Activated T-cell treated with anti-CD3 and anti-CD28 coated beads, Interleukin-2, amount 50 U/mL, for 1 hour (primary cell): ENCODE measurements at regions not wholly inside any gene's neighbourhood (a gene's known extent, or its start where the extent isn't known, plus 50 kb on each side); places are given as distances from the start of the nearest gene placed in this dataset.

Experiments
- DNase-seq: peaks from one replicate; pipeline ENCODE4 v3.0.0-alpha.2; 2020

- no peak for DNase-seq
These were observed 54.5 kb upstream of the FAM78B start for GRCh38 chr1:166221316-166221715.

- DNase-seq = no peak
These were observed 67.1 kb upstream of the FAM78B start for GRCh38 chr1:166233750-166234366.

- DNase-seq = no peak
These were observed 68.9 kb upstream of the FAM78B start for GRCh38 chr1:166235728-166236127.

- DNase-seq = no peak
These were observed 70.9 kb upstream of the FAM78B start for GRCh38 chr1:166237675-166238074.

GRCh38 chr1:166253076-166253779, 86.4 kb upstream of the FAM78B start:
- no peak for DNase-seq

GRCh38 chr1:166258017-166258416, 91.2 kb upstream of the FAM78B start:
- no peak for DNase-seq

GRCh38 chr1:166261511-166261910, 94.7 kb upstream of the FAM78B start:
- DNase-seq = no peak

GRCh38 chr1:166270476-166271150, 103.8 kb upstream of the FAM78B start:
- no peak for DNase-seq

GRCh38 chr1:166271151-166271538, 104.3 kb upstream of the FAM78B start:
- DNase-seq = no peak

- DNase-seq = no peak
These were observed 105.4 kb upstream of the FAM78B start for GRCh38 chr1:166272155-166272554.

- no peak for DNase-seq
These were observed 106.0 kb upstream of the FAM78B start for GRCh38 chr1:166272851-166273250.

GRCh38 chr1:166273618-166274017, 106.8 kb upstream of the FAM78B start:
- DNase-seq = no peak

- DNase-seq = no peak
These were observed 115.8 kb upstream of the FAM78B start for GRCh38 chr1:166282391-166283137.

- DNase-seq = no peak
These were observed 116.4 kb upstream of the FAM78B start for GRCh38 chr1:166283190-166283589.

GRCh38 chr1:166283600-166283999, 116.8 kb upstream of the FAM78B start:
- no peak for DNase-seq

- DNase-seq = no peak
These were observed 122.7 kb upstream of the FAM78B start for GRCh38 chr1:166289309-166290050.

GRCh38 chr1:166295656-166296055, 128.9 kb upstream of the FAM78B start:
- no peak for DNase-seq

- DNase-seq = no peak
These were observed 131.2 kb upstream of the FAM78B start for GRCh38 chr1:166297993-166298392.

- DNase-seq = no peak
These were observed 134.0 kb upstream of the FAM78B start for GRCh38 chr1:166300767-166301166.

GRCh38 chr1:166302989-166303758, 136.4 kb upstream of the FAM78B start:
- no peak for DNase-seq

GRCh38 chr1:166304131-166304530, 137.3 kb upstream of the FAM78B start:
- no peak for DNase-seq

GRCh38 chr1:166305371-166305770, 138.6 kb upstream of the FAM78B start:
- DNase-seq = no peak
